ENCODE measurements at regions not wholly inside any gene's neighbourhood (a gene's known extent, or its start where the extent isn't known, plus 50 kb on each side); places are given as distances from the start of the nearest gene placed in this dataset.

DNA sequence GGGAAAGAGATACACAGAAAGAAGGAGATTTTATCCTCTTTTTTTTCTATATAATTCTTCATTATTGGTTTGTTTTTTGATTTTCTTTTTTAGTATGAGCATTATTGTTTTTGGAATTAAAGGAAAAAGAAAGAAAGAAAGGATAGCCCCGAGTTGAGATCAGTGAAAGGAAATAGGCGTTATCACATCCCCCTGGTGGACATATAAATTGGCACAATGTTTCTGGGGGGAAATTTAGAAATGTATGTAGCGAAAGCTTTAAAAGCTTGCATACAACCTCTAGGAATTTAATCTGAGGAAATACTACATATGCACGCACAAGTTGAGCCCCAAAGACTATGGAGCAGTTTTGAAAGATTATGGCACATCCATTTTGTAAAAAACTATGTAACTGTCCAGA is 226.3 kb upstream of the LDB2 start:
- TF ChIP-seq POLR2A (IDR thresholded peaks at IDR 0.05), result no peak
- TF ChIP-seq, protein P1, sequence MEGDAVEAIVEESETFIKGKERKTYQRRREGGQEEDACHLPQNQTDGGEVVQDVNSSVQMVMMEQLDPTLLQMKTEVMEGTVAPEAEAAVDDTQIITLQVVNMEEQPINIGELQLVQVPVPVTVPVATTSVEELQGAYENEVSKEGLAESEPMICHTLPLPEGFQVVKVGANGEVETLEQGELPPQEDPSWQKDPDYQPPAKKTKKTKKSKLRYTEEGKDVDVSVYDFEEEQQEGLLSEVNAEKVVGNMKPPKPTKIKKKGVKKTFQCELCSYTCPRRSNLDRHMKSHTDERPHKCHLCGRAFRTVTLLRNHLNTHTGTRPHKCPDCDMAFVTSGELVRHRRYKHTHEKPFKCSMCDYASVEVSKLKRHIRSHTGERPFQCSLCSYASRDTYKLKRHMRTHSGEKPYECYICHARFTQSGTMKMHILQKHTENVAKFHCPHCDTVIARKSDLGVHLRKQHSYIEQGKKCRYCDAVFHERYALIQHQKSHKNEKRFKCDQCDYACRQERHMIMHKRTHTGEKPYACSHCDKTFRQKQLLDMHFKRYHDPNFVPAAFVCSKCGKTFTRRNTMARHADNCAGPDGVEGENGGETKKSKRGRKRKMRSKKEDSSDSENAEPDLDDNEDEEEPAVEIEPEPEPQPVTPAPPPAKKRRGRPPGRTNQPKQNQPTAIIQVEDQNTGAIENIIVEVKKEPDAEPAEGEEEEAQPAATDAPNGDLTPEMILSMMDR (IDR thresholded peaks at IDR 0.05), result no peak
